Parathyroid adenoma (tissue), 2 donors: ENCODE measurements at regions not wholly inside any gene's neighbourhood (a gene's known extent, or its start where the extent isn't known, plus 50 kb on each side); places are given as distances from the start of the nearest gene placed in this dataset.

Experiments
- H2AFZ ChIP-seq: fragments of 300-600 bp; sonication (generic); one replicate; pipeline ENCODE4 v1.7.0; 2017; ENCODE audit warnings: antibody characterized with exemption, mild to moderate bottlenecking
- H3K27ac ChIP-seq: fragments of 300-600 bp; sonication (generic); one replicate; pipeline ENCODE4 v1.7.0; 2017
- H3K27me3 ChIP-seq: fragments of 300-600 bp; sonication (generic); one replicate; pipeline ENCODE4 v1.7.0; 2017; ENCODE audit warnings: low read length; ENCODE audit not compliant: control insufficient read depth, insufficient read depth
- H3K36me3 ChIP-seq: fragments of 300-600 bp; sonication (generic); one replicate; pipeline ENCODE4 v1.7.0; 2017; ENCODE audit warnings: low read length; ENCODE audit not compliant: control insufficient read depth, insufficient read depth
- H3K4me1 ChIP-seq: fragments of 300-600 bp; sonication (generic); one replicate; pipeline ENCODE4 v1.7.0; 2017; ENCODE audit warnings: control low read depth
- H3K4me2 ChIP-seq: fragments of 300-600 bp; sonication (generic); one replicate; pipeline ENCODE4 v1.7.0; 2017; ENCODE audit warnings: low read length
- H3K4me3 ChIP-seq: fragments of 300-600 bp; sonication (generic); one replicate; pipeline ENCODE4 v1.7.0; 2017; ENCODE audit warnings: low read depth, low read length
- H3K79me2 ChIP-seq: fragments of 300-600 bp; sonication (generic); one replicate; pipeline ENCODE4 v1.7.0; 2017; ENCODE audit warnings: control low read depth
- H3K9ac ChIP-seq: fragments of 300-600 bp; sonication (generic); one replicate; pipeline ENCODE4 v1.7.0; 2017; ENCODE audit warnings: mild to moderate bottlenecking
- H3K9me3 ChIP-seq: fragments of 300-600 bp; sonication (generic); one replicate; pipeline ENCODE4 v1.7.0; 2017; ENCODE audit warnings: low read length; ENCODE audit not compliant: control insufficient read depth
- TF ChIP-seq, protein P1 (sequence below): fragments of 300-600 bp; sonication (generic); IDR thresholded peaks from one replicate; pipeline ENCODE4 v1.7.0; 2017; ENCODE audit warnings: antibody characterized with exemption, mild to moderate bottlenecking
- donor health status: primary hyperparathyroidism.

GRCh38 chr2:204325468-204325867 is 219.8 kb upstream of the PARD3B start:
- H3K4me1 ChIP-seq, result peaks cover 23% of the 10 kb centered on the region
- H2AFZ ChIP-seq, result peak overlapping the region; percentile 21
- no peak overlapping the region for H3K27ac ChIP-seq
- no peaks in the 10 kb centered on the region for H3K79me2 ChIP-seq
- H3K9ac ChIP-seq, result no peak overlapping the region
- TF ChIP-seq, protein P1, sequence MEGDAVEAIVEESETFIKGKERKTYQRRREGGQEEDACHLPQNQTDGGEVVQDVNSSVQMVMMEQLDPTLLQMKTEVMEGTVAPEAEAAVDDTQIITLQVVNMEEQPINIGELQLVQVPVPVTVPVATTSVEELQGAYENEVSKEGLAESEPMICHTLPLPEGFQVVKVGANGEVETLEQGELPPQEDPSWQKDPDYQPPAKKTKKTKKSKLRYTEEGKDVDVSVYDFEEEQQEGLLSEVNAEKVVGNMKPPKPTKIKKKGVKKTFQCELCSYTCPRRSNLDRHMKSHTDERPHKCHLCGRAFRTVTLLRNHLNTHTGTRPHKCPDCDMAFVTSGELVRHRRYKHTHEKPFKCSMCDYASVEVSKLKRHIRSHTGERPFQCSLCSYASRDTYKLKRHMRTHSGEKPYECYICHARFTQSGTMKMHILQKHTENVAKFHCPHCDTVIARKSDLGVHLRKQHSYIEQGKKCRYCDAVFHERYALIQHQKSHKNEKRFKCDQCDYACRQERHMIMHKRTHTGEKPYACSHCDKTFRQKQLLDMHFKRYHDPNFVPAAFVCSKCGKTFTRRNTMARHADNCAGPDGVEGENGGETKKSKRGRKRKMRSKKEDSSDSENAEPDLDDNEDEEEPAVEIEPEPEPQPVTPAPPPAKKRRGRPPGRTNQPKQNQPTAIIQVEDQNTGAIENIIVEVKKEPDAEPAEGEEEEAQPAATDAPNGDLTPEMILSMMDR, result peak; percentile 90
- H3K4me3 ChIP-seq, result no peak overlapping the region
- H3K27me3 ChIP-seq, result no peaks in the 10 kb centered on the region
- H3K9me3 ChIP-seq, result no peaks in the 10 kb centered on the region
- H3K4me2 ChIP-seq, result no peak overlapping the region
- no peaks in the 10 kb centered on the region for H3K36me3 ChIP-seq

GRCh38 chr2:204328373-204328772 is 216.9 kb upstream of the PARD3B start:
- Histone ChIP-seq H2AFZ (no peak overlapping the region), H3K27ac (no peak overlapping the region), H3K4me3 (no peak overlapping the region), H3K36me3 (no peaks in the 10 kb centered on the region), H3K9ac (no peak overlapping the region), H3K9me3 (no peaks in the 10 kb centered on the region), H3K27me3 (no peaks in the 10 kb centered on the region), H3K4me2 (no peak overlapping the region), H3K4me1 (peaks cover 2% of the 10 kb centered on the region), H3K79me2 (no peaks in the 10 kb centered on the region)
- TF ChIP-seq, protein P1, result no peak

GRCh38 chr2:204329016-204329415 is 216.3 kb upstream of the PARD3B start:
- H3K4me1 ChIP-seq, result peaks cover 2% of the 10 kb centered on the region
- H3K36me3 ChIP-seq, result no peaks in the 10 kb centered on the region
- H3K4me3 ChIP-seq, result no peak overlapping the region
- H3K27me3 ChIP-seq, result no peaks in the 10 kb centered on the region
- no peak overlapping the region for H3K9ac ChIP-seq
- TF ChIP-seq, protein P1, result no peak
- no peaks in the 10 kb centered on the region for H3K79me2 ChIP-seq
- no peak overlapping the region for H3K4me2 ChIP-seq
- H2AFZ ChIP-seq, result no peak overlapping the region
- no peak overlapping the region for H3K27ac ChIP-seq
- H3K9me3 ChIP-seq, result no peaks in the 10 kb centered on the region

GRCh38 chr2:204329532-204329931 is 215.7 kb upstream of the PARD3B start:
- Histone ChIP-seq H3K9me3 (no peaks in the 10 kb centered on the region), H3K27ac (no peak overlapping the region), H2AFZ (no peak overlapping the region), H3K4me3 (no peak overlapping the region), H3K79me2 (no peaks in the 10 kb centered on the region), H3K36me3 (no peaks in the 10 kb centered on the region), H3K4me1 (peaks cover 2% of the 10 kb centered on the region), H3K27me3 (no peaks in the 10 kb centered on the region), H3K9ac (no peak overlapping the region), H3K4me2 (no peak overlapping the region)
- TF ChIP-seq, protein P1, result no peak

DNA sequence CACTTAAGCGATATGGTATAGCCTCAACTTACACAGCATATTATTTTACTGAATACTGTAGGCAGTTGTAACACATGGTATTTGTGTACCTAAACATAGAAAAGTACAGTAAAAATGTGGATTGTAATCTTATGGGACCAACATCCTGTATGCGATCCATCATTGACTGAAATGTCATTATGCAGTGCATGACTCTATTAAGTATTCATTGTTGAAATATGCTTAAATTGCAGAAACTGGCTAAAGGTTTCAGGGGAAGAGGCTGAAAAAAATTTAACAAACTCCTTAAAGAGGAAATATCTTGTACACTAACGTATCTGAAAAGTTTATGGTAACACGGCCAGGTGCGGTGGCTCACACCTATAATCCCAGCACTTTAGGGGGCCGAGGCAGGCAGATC is 214.1 kb upstream of the PARD3B start:
- no peak overlapping the region for H3K4me3 ChIP-seq
- no peaks in the 10 kb centered on the region for H3K36me3 ChIP-seq
- peaks cover 2% of the 10 kb centered on the region for H3K4me1 ChIP-seq
- no peaks in the 10 kb centered on the region for H3K79me2 ChIP-seq
- TF ChIP-seq, protein P1, result no peak
- H3K9me3 ChIP-seq, result no peaks in the 10 kb centered on the region
- no peak overlapping the region for H3K9ac ChIP-seq
- H3K27me3 ChIP-seq, result no peaks in the 10 kb centered on the region
- no peak overlapping the region for H3K4me2 ChIP-seq
- no peak overlapping the region for H2AFZ ChIP-seq
- no peak overlapping the region for H3K27ac ChIP-seq
